Endometrium (tissue), 2 donors: ENCODE measurements at regions not wholly inside any gene's neighbourhood (a gene's known extent, or its start where the extent isn't known, plus 50 kb on each side); places are given as distances from the start of the nearest gene placed in this dataset.

Experiments used
- FAIRE-seq: peaks from 2 replicates; lab custom pipeline; 2012; peaks lifted over from hg19 to GRCh38; lab: Jason Lieb, UNC
- donor health status: control.
- donor health status: control.

DNA sequence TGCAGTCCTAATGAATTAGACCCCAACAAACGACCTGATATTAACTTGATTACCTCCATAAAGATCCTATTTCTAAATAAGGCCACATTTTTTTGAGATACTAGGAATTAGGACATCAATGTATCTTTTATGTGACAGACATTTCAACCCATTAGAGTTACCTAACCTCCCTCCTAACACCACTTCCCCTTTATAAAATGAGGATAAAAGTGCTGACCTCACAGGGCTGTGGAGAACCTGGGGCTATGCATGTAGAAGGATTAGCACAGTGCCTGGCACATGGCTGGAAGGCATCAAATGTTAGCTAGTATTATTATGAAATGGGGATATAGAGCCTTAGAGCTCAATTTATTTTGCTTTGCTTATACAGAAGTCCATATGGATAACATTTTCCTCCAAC is 53.5 kb upstream of the LRRN1 start:
- no peak for FAIRE-seq

DNA sequence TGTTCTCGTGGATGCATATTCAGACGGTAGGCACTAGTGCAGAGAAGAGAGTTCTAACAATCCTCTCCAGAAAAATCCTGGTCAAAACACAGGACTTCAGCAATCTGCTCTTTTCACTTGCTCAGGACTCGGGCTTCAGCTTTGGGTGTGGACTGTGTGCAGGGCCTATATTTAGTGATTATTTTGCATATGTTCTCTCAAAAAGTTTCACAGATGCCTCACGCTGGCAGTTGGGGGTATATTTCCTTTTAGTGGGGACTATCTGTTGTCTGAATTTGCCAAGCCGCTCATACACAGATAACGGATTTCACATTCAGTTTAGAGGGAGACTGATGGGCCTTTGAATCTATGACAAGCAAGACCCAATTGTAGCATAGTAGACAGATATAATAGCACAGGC is 54.4 kb upstream of the LRRN1 start:
- no peak for FAIRE-seq

DNA sequence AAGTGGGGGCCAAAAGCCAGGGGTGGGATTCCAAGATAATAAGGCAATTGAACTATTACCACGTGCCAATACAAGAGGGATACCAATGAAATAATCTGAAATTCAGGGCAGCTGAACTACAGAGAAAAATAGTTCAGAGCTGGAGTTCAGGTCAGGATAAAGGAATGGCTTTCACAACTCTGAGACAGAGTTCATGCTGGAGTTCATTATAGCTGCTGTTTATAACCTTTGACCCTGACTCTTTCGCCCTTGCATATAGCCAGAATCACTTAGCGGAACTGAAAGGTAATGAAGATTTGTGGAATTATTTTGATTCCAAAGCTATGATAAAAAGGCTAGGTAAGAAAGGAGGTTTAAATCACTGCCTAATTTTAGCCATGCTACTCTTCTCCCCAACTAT is 55.5 kb upstream of the LRRN1 start:
- FAIRE-seq: no peak

DNA sequence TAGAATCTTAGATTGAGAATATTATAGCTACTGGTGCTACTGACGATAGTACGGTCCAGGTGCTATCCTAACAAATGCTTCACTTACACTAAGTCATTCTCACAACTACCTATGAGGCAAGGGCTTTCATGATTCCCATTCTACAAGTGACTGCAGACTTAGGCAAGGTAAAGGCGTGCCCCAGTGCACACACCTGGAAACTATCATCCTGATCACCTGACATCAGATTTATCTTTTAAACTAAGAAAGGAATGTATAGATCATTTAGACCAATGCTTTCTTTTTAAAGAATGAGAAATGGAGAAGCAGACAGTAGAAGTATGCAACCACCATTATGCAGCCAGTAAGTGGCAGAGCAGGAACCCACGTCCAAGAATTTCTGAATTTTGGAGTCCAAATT is 59.2 kb upstream of the LRRN1 start:
- no peak for FAIRE-seq

DNA sequence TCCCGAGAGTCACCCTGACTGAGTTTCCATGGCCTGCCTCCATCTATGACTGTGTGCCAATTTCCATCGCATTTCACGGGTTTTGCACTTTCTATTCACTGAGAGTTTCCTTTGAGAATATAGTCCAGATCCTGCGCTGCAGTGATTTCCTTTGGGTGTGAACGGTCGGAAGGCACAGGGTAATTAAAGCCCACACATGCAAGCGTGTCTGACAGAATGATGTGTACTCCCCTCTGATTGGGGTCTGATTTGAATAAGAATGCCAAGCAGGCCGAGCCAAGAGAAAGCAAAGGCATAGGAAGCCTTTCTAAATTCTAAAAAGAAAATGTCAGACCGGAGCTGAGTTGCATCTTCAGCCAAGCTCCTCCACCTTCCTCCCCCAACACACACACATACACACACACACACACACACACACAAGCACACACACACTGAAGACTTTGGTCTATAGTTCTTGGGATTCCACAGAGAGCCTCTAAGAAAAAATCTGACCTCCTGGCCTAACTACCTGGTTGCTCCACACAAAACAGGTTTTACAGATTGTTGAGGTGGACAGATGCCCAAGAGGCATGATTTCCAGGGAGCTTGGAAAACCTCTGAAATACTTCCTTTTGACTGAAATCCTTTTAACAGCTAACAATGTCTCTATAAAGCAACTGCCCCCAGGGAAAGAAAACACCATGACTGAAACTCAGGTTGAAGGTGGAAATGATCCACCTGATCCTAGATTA is 59.7 kb upstream of the LRRN1 start:
- no peak for FAIRE-seq

DNA sequence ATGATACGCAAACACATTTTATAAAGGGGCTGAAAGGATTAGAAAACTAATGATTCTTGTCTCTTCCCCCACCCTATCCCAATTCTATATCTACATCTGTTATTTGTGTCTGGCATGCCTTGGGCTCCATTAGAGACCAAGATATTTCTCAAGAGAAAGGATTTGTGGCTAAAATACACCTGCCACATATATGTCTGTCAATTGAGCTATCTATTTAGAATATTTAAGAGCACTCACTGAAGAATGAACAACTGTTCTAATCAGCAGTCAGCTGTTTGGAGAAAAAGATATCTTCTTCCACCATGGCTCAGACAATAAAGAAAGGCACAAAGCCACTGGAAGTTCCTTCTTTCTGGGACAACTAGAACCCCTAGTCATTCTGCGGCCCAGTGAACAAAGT is 61.7 kb upstream of the LRRN1 start:
- no peak for FAIRE-seq

DNA sequence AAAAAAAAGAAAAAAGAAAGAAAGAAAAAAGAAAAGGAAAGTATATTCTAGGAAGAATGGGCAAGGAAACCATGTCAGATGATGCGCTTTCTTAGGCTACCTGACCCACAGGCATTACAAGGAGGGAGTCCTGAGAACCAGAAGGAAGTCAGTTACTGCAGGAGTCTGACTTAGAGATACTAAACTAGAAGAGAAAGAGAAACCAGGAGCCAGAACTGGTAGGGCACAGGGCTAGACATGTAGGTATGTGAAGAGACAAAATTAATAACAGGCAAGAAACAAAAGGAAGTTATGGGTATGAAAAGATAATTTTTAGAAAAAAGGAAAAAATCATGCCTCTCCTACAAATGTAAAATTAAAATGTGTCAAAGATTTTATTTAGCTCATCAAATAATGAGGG is 63.3 kb upstream of the LRRN1 start:
- no peak for FAIRE-seq

DNA sequence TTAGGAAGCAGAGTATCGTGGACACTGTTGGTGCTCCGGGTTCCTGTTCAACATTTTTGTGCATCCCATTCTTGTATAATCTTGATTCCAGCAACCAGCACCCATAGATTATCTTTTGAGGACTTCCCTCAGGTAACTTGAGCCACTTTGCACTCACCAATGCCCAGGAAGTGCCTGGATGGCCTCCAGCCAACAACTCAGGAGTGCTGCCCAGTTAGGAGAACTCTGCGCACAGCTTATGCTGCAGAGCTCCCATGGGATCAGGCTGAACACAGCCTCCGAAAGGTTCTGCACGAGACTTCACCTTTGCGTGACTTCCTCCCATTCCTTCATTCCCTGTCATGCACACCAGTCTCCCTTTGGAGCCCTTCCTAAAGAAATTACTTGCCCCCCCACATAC is 64.3 kb upstream of the LRRN1 start:
- FAIRE-seq: no peak

DNA sequence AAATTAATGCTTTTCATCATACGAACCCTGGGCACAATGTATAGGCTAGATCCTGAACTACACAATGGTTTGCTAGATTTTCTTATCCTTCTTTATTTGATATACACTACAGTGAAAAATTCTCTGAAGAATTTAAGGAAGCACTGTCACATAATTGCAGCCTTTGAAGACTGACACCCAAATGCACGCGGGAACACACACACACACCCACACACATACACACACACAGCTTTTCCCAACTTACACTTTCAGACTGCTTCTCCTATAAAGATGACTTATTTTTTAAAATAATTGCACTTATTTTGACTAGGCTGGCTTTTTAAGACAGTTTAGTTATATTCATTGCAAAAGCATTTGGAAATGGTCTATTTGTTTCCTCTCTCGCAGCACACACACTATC is 70.0 kb upstream of the LRRN1 start:
- no peak for FAIRE-seq

DNA sequence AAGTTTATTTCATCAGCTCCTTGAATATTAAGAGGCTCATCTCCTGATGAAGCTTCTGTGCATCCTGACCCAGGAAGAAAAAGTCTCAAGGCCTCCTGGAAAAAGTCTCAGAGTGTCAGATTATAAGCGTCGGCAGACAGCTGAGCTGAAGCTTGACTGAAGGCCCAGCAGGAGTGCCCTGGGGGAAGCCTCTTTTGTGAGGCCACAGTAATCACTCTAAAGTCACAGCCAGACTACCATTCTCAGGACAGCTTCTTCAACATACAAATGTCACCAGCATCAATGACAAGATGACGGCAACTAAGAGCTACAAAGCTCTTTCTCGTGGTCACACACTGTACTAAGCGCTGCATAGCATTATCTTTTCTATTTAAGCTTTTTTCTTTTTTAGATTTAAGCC is 72.7 kb upstream of the LRRN1 start:
- no peak for FAIRE-seq

DNA sequence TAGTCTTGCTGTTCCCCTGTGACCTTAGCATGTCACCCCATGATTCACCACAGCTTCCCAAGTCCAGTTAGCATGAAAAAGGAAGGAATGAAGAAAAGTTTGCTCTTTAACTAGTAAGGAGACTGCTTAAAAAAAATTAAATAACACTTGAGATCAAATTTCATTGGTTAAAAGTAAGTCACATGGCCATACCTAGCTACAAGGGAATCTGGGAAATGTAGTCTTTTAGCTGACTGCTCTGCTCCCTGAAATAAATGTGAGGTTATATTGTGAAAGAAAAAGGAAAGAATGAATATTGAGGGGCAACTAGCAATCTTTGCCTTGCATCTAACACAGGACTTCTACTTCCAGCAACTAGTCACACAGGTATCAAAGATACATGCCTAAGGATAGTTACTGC is 84.7 kb upstream of the LRRN1 start:
- FAIRE-seq: no peak

DNA sequence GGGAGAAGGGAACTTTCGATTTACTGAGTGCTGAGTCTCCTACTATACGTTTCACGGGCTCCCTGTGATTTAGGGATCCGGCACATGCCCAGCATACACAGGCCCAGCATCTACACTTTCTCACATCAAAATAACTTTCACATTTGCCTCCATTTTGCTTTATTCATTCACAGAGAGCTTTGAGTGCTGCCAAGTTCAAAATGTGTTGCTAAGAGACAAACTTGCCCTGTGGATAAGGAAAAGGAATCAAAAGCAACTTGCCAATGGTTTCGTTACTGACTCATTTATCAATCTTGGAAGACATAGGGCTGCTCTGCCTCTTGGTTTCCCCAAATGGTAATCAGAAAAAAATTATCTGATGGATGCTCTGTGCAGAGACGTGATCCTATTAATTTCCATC is 86.3 kb upstream of the LRRN1 start:
- FAIRE-seq: no peak

DNA sequence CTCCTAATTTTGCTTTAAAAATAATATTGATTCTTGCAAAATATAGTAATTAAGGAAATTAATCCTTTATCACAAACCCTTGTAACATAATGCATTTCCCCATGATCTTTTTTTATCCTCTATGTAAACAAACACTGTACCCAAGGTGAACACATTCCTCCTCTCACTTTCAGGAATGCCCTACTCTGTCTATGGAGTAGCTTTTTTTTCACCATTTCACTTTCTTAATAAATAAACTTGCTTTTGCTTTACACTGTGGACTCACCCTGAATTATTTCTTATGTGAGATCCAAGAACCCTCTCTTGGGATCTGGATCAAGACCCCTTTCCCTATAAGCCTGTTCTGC is 90.5 kb upstream of the LRRN1 start:
- no peak for FAIRE-seq

DNA sequence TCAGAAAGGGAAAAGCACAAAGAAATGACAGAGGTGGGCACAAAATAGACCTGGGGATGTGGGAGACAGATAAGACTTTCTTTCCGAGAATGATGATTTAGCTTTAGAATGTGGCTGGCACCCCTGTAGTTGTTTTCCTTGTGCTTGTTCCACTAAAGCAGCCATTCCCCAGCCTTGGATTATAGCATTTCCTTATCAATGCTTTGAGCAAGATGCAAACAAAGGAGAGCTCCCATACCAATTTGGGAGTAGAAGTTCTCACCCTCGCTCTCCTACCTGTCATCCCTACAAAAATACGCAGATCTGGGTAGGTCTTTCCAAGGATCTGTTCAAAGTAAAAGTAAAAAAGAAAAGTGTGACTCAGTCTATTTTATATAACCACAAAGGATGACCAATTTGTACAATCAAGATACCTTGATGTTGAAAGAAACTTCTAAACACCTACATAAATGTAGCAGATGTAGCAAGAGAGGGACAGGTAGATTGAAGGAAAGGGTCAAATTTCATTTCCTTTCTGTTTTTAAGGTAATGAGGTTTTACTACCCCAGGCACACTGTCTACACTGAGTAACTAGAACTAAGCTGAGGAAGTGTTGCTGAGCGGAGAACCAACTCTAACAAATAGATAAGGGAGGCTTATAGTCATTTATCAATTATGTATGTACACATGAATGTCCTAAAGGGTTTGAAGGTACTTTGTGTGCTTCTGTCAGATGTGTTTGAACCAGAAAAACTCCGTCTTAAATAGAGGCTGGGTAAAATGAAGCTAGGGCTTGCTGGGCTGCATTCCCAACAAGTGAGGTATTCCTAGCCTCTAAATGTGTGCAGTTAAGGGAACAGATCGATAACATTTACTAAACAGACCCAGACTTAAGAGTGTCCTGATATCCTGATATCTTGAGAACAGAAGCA is 91.1 kb upstream of the LRRN1 start:
- FAIRE-seq: no peak

DNA sequence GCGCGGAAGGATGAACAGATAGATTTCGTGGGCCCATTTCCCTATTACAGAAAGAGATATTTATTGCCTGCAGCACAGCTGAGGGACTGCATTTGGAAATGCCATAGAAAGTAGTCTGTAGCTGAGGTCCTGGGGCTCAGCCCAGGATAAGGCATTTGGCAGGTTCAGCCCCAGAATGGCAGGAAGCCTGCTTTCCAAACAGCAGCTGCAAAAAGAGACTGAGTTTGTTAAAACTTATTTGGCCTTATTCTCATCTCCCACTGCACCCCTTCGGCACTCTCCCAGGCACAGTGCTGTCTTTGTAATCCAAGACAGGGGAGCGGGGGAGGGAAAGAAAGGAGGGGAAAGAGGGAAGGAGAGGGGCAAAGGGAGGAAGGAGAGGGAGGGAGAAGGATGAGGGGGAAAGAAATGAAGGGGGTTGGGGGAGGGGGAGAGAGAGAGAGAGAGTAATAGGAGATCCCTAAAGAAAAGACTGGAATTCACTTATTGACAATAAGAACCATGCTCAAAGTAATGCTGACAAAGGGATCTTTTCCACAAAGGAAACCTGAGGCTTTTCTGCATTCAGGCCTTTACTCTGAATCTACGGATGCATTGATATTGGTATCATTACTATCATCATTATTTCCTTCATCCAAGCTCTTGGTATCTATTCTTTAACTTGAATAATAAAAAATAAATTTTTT is 94.0 kb upstream of the LRRN1 start:
- FAIRE-seq: no peak

DNA sequence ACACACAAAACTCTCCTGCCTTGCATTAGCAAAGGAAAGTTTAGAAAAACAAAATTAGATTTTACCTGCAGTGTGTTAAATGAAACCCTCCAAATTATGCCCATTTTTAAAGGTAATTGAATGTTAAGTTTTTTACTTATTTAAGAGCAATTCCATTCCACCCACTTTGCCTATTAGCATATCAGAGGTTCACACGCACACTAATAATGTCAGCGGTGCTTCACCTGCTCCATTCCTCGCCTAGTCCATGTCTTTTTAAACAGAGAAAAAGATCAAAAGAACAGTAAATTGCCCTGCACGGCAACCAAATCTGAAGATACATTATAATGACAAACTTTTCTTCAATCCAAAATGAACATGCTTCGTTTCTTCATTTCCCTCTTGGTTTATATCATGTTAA is 97.3 kb upstream of the LRRN1 start:
- no peak for FAIRE-seq

DNA sequence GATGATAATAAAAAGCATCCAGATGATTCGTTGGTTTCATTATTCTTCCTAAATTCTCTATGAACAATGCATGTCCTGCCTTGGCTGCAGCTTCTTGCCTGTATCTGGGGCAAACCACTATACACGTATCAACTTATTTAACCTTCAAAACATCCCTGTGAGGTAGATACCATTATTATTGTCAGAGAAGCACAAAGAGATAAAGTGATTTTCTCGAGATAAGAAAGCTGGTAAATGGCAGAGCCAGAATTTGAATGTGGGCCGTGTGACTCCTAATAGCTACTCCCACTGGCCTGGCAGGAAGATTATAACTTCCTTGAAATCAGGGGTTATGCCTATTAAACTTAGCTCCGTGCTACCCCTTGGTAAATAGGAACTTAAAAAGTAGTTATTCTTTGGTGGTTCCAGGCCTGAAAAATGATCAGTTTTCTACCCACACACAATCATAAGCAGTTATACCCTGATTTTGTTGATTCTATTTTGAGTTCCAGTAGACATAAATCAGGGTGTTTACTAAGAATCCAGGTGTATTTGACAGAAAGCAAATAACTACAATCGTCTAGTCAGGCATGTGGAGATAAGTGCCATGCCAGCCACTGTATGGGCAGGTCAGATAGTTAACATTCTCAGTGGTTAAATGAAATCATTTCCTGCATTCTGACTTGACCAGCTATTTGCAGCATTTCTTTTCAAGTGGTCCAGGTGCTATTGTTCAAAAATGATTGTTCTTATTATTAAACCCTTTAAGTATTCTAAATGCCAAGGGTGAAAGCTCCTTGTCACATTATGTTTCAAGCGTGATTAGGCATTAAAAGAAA is 99.2 kb upstream of the LRRN1 start:
- no peak for FAIRE-seq

DNA sequence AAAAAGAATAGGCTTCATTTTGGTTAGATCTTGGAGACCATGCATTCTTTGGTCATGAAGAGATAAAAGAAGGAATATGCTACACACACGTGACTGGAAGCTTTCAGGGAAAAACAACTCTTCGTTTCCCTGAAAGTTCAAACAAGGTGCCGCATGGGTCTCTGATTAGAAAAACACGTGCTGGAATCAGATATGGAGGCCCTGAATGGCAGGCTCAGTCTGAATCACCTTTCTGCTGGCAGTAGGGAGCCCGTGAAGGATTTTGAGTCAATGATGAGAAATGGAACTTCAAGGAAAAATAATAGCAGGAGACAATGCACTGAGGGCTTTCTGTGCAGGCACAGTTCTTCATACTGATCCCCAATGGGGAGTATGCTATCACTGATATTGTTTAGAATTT is 99.8 kb upstream of the LRRN1 start:
- FAIRE-seq: no peak

DNA sequence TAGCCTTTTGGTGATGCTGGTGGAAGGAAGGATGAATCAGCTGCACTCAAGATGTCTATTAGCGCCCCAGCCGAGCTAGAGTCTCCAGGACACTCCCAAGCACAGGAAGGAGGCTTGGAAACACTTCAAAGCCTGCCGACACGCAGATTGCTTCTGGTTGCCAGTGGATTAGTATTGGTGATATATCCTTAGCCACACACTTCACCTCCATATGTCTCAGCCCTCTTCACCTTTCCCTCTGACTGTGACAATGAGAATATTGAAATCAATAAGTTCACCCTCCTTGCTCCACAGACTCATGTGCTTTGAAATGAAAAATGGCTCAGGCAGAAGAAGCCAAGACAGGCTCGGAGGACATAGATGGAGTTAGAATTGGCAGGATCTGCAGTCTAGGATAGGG is 102.9 kb upstream of the LRRN1 start:
- FAIRE-seq: no peak

DNA sequence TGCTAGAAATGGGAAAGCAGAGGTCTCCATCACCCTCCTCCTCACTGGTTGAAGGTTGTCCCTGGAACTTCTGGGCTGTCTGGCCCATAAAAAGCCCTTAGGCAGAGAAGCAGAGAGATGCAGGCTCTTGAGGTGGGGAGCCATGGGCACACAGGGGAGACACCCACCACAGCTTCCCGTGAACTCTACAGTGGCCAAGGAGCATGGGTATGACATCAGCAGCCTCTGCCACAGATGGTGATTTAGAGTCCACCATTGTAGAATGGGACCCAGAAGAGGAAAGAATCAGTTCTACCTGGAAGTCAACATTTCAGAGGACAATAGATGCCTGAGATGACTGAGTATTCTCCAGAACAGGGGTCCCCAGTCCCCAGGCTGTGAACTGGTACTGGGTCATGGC is 105.6 kb upstream of the LRRN1 start:
- FAIRE-seq: no peak

DNA sequence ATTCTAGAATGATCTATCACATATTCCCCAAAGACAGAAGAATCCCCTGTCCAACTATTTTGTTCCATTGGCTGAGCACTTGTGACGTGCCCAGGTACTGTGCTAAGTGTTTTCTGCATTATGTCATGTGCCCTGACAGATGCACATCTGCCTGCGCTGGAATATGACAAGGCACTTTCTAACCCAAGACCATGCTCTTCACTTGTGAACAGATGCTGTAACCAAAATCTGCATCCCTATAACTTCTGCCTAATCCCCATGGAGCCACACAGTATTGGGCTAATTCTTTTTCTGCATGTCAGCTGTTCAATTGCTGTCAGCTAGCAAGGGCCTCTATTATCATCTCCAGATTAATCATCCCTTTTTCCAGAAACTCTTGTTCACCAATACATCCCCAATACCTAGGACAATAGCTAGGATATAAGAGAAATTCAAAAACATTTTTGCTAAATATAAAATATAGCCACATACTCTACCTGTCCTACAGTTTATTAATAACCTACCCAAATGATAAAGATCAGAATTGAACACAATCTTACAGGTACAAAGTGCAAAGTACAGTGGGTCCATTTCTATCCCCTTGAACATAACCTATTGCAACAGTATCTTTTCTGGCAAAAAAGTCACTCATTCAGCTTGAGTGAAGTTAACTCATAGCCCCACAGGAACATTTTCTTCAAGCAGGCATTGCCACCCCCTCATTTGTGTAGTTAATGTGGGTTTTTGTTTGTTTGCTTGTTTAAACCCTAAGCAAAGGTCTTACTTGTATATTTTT is 109.4 kb upstream of the LRRN1 start:
- FAIRE-seq: no peak
